Renal cortex interstitium (tissue), 11 donors: ENCODE measurements at regions not wholly inside any gene's neighbourhood (a gene's known extent, or its start where the extent isn't known, plus 50 kb on each side); places are given as distances from the start of the nearest gene placed in this dataset.

ENCODE experiments used
- DNase-seq, 11 donors: peaks; one replicate each; pipeline ENCODE4 v3.0.0-alpha.2; 2013; ENCODE audit warnings: low read depth in 9 of 11, low spot score in 4 of 11; ENCODE audit errors: extremely low read depth in 1 of 11

- no peak for DNase-seq
These were observed 305.0 kb upstream of the SULF2 start for GRCh38 chr20:48090314-48090713.

GRCh38 chr20:48080583-48080982 is 295.3 kb upstream of the SULF2 start:
- DNase-seq: no peak

DNA sequence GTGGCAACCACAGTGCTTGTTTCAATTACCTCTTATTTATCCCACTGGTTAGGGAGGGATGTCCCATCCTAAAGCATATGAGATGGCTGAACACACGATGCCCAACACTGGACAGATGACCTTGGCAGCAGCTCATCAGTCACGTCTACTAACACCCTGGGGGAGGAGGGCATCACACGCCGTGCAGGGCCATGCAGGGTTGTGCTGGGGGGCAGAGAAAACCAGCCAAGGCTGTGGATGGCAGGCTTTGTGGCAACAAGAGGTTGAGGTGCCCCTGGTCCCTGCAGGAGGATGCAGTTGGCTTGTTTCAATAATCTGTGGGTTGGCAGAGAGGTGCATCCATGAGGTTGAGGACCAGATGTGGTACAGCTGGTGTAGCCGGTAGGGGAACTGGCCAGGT is 293.7 kb upstream of the SULF2 start:
- DNase-seq: no peak

DNA sequence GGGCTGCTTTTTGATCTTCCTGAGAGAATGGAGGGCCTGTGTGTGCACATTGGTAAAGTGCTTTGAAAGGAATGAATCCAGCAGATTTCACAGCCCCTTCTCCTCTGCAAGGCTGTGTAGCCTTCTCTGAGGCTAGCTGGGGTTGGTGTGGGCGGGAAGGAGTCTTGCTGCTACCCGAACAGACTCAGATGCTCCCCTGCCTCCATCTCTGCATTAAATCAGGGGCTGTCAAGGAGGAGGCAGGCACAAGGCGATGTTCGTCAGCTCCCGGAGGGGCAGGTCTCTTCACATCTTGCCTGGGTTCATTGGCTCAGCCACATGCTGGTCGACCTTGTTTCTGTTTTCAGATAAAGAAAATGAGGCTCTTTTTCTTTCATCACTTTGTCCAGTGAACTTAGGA is 291.5 kb upstream of the SULF2 start:
- DNase-seq: no peak

DNA sequence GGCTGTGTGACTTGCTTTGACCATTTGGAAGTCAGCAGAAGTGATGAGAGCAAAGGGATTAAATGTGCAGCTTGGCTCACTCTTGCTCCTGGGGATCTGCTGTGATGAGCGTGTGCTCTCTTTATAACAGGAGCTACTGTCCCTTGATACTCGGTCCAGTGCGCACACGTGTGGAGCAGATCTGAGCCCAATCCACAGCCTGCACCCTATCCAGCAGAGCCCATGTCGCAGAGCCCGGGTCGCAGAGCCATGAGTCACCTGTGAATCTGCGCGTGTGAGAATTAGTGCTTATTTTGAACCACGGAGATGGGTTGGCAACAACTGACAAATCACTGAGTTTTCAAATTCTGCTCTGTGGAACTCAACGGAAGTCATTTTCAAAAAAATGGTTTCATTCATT is 291.0 kb upstream of the SULF2 start:
- no peak for DNase-seq

GRCh38 chr20:48075591-48076174 is 290.4 kb upstream of the SULF2 start:
- no peak for DNase-seq

GRCh38 chr20:48070991-48071652 is 285.8 kb upstream of the SULF2 start:
- no peak for DNase-seq

- DNase-seq: no peak
These were observed 284.3 kb upstream of the SULF2 start for GRCh38 chr20:48069596-48069995.

GRCh38 chr20:48066851-48067250 is 281.6 kb upstream of the SULF2 start:
- DNase-seq: no peak

- DNase-seq: peak in 2 of 11 donors; percentile 7 to 16
These were observed 281.0 kb upstream of the SULF2 start for GRCh38 chr20:48066246-48066645.

- no peak for DNase-seq
These were observed 280.6 kb upstream of the SULF2 start for GRCh38 chr20:48065833-48066232.

DNA sequence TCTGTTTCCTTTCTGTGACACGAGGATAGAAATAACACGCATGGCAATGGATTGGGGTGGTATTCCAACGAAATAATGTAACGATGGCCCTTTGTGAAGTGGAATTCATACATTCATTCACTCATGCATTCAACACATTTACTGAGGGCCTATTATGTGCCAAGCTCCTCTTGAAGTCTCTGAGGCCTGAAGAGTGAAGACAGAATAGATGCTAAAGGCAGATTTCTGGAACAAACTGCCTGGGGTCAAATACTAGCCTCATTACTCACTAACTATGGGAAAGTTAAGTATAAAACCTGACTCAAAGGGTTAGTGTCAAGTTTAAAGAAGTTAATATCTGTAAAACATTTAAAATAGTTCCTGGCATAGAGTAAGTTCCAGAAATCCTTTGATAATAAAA is 279.6 kb upstream of the SULF2 start:
- DNase-seq: peak in 2 of 11 donors; percentile 13 to 27

GRCh38 chr20:48060841-48061720 is 275.8 kb upstream of the SULF2 start:
- no peak for DNase-seq

DNA sequence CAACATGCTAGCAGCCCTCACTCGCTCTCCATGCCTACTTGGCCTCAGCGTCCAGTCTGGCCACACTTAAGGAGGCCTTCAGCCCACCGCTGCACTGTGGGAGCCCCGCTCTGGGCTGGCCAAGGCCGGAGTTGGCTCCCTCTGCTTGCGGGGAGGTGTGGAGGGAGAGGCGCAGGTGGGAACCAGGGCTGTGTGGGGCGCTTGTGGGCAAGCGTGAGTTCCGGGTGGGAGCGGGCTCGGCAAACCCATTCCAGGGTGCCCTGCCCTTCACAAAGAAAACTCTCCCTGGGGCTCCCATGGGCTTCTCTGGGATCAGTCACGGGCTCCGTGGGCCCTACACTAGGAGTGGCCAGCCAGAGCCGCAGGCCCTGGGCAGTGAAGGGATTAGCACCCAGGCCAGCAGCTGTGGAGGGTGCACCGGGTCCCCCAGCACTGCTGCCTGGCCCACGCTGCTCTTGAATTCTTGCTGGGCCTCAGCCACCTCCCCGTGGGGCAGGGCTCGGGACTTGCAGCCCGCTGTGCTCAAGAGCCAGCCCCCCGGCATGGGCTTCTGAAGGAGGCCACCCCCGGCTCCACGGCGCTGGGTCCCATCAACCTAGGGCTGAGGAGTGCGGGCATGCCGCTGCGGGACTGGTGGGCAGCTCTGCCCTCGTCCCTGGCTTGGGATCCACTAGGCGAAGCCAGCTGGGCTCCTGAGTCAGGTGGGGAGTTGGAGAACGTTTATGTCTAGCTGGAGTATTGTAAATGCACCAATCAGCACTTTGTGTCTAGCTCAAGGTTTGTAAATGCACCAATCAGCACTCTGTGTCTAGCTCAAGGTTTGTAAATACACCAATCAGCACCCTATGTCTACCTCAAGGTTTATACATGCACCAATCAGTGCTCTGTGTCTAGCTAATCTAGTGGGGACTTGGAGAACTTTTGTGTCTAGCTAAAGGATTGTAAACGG is 273.6 kb upstream of the SULF2 start:
- DNase-seq: no peak

DNA sequence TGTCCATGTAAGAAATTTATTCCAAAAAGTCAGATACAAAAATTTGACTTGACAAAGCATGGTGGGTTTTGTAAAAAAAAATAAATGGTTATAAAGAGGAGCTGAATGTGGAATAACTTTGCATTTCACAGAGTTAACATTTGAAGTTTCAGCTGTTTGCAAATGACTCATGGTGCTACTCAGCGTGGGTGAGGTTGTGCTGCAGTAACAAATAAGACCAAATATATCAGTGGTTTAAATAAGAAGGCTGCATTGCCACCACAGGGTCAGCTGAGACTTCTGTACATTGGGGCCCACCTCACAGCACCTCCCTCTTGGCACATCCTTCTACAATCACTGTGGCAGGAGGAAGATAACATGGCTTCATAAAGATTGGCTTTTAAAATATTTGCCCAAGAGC is 272.5 kb upstream of the SULF2 start:
- DNase-seq: no peak

DNA sequence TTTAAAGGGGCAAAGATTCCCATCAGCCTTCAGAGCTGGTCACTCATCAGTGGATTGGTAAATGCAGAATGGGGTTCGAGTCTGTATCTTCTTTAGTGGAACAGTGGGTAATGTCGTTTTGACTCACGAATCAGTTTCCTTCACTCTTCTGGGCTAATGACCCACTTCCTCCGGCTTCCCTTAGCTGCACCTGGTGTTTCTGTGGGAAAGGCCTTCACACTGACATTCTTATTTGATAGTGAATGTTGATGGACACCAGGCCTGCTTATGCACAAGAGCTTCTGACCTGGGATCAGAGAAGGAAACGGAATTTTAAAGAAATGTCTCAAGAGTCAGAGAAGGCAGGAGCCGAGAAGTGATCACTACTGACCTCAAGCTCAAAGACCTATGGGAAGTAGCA is 272.0 kb upstream of the SULF2 start:
- no peak for DNase-seq

GRCh38 chr20:48056218-48056617 is 270.9 kb upstream of the SULF2 start:
- no peak for DNase-seq

DNA sequence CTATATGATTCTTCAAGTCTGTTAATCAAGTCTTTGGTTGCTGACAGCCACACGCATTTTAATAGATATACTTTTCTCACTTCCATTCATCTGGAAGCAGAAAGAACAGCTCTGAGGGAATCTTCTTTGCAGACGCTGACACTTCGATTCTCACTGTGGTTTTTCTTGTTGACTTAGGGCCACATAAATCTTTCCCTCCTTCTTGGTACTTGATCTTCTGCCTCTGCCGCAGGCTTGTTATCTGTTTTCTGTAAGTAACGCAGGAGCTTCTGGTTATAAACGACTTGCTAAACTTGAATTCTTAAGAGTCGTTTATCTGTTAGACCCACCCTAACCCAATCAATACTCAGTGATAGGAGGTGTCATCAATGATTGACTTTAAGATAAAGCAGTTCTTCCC is 268.8 kb upstream of the SULF2 start:
- DNase-seq: no peak

DNA sequence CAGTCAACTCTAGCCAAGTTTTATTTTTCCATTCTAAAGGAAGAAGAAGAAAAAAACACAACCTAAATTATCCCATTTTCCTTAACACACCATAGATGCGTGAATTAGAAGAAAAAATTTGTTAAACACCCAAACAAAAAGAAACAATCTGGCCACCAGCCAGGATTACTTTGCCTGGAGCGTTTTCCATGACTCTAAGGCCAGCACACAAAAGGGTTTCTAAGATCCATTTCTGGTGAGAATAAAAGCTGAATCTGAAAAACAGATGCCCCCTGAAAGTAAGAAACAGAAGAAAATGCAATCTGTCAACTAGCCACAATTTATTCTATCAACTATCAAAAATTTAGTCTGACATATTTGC is 267.2 kb upstream of the SULF2 start:
- peak in 1 of 11 donors; percentile 28 for DNase-seq
